Mesendoderm (in vitro differentiated cells): ENCODE measurements at regions not wholly inside any gene's neighbourhood (a gene's known extent, or its start where the extent isn't known, plus 50 kb on each side); places are given as distances from the start of the nearest gene placed in this dataset.
"Not testable (repeated sequence)": the region's sequence is repeated elsewhere in the genome, so short reads cannot be mapped to it uniquely, and the experiment has no call there.

Experiments used
- DNase-seq: peaks from one replicate; pipeline ENCODE4 v3.0.0; 2013
- H2AK5ac ChIP-seq: 2 replicates; pipeline ENCODE4 v1.6.1; 2013; ENCODE audit warnings: low read length, inconsistent platforms
- H2BK120ac ChIP-seq: 2 replicates; pipeline ENCODE4 v1.6.1; 2013; ENCODE audit warnings: low read depth, mild to moderate bottlenecking, low read length, moderate library complexity, mixed read lengths
- H2BK15ac ChIP-seq: replicated peaks from 2 replicates; pipeline ENCODE4 v1.6.1; 2013; ENCODE audit warnings: low read depth, mild to moderate bottlenecking, moderate library complexity
- H2BK5ac ChIP-seq: 2 replicates; pipeline ENCODE4 v1.6.1; 2013; ENCODE audit warnings: low read length, inconsistent platforms
- H3K18ac ChIP-seq: 2 replicates; pipeline ENCODE4 v1.6.1; 2013; ENCODE audit warnings: mild to moderate bottlenecking, low read length, mixed read lengths
- H3K23ac ChIP-seq: one replicate; pipeline ENCODE4 v1.6.1; 2013; ENCODE audit warnings: low read length
- H3K27ac ChIP-seq: 2 replicates; pipeline ENCODE4 v1.5.1; 2013; ENCODE audit warnings: low read depth, mild to moderate bottlenecking, inconsistent platforms, low read length, moderate library complexity
- H3K27me3 ChIP-seq: 2 replicates; pipeline ENCODE4 v1.6.1; 2013; ENCODE audit warnings: low read length, control low read depth, mild to moderate bottlenecking, inconsistent platforms; ENCODE audit not compliant: insufficient read depth, poor library complexity
- H3K36me3 ChIP-seq: 2 replicates; pipeline ENCODE4 v1.6.1; 2013; ENCODE audit warnings: low read length, inconsistent platforms; ENCODE audit not compliant: control insufficient read depth, insufficient read depth
- H3K4ac ChIP-seq: one replicate; pipeline ENCODE4 v1.6.1; 2013; ENCODE audit warnings: low read depth, mild to moderate bottlenecking, low read length, moderate library complexity
- H3K4me1 ChIP-seq: 2 replicates; pipeline ENCODE4 v1.6.1; 2013; ENCODE audit warnings: low read depth, low read length, inconsistent platforms; ENCODE audit not compliant: control insufficient read depth
- H3K4me2 ChIP-seq: 2 replicates; pipeline ENCODE4 v1.6.1; 2013; ENCODE audit warnings: low read length
- H3K4me3 ChIP-seq: 2 replicates; pipeline ENCODE4 v1.5.1; 2013; ENCODE audit warnings: mild to moderate bottlenecking, low read length
- H3K56ac ChIP-seq: one replicate; pipeline ENCODE4 v1.6.1; 2013; ENCODE audit warnings: low read length
- H3K79me1 ChIP-seq: 2 replicates; pipeline ENCODE4 v1.6.1; 2013; ENCODE audit warnings: low read length, inconsistent platforms
- H3K79me2 ChIP-seq: 2 replicates; pipeline ENCODE4 v1.6.1; 2013; ENCODE audit warnings: mild to moderate bottlenecking, low read length; ENCODE audit not compliant: control insufficient read depth, insufficient read depth
- H3K9ac ChIP-seq: 2 replicates; pipeline ENCODE4 v1.6.1; 2013; ENCODE audit warnings: low read length, inconsistent platforms
- H4K5ac ChIP-seq: one replicate; pipeline ENCODE4 v1.6.1; 2013; ENCODE audit warnings: low read length
- H4K8ac ChIP-seq: one replicate; pipeline ENCODE4 v1.6.1; 2013; ENCODE audit warnings: low read depth, mild to moderate bottlenecking, control low read depth, low read length, moderate library complexity
- WGBS: extraction: QIAGEN DNeasy Blood & Tissue Kit; methylation state at CpG from one replicate; pipeline ENCODE4 v1.1.7; 2013; ENCODE audit warnings: low lambda C conversion rate, missing lambda C conversion rate; ENCODE audit not compliant: insufficient coverage; ENCODE audit errors: extremely low coverage; 5-methylcytosine and 5-hydroxymethylcytosine counted together

DNA sequence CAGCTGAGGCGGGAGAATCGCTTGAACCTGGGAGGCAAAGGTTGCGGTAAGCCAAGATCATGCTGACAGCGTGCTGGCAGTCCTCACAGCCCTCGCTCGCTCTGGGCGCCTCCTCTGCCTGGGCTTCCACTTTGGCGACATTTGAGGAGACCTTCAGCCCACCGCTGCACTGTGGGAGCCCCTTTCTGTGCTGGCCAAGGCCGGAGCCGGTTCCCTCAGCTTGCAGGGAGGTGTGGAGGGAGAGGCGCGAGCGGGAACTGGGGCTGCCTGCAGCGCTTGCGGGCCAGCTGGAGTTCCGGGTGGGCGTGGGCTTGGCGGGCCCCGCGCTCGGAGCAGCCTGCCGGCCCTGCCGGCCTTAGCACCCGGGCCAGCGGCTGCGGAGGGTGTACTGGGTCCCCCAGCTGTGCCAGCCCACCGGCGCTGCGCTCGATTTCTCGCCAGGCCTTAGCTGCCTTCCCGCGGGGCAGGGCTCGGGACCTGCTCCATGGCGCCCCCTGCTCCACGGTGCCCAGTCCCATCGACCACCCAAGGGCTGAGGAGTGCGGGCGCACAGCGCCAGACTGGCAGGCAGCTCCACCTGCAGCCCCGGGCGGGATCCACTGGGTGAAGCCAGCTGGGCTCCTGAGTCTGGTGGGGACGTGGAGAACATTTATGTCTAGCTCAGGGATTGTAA, 207.2 kb downstream of the MEMO1 start:
- H4K8ac ChIP-seq, H2BK15ac ChIP-seq: not testable (repeated sequence)

DNA sequence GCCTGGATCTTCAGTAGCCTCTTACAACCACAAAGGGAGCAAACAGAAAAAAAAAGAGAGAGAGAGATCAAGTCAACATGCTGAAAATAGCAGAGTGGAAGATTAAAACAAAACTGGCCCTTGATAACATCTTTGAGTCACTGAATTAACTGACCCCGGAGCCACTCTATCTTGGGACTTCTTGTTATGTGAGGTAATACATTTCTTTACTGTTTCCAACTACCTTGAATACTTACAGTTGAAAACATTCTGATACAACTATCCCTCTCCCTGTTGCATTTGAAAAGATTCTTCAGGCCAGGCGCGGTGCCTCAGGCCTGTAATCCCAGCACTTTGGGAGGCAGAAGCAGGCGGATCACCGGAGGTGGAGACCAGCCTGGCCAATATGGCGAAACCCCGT, 208.1 kb downstream of the MEMO1 start:
- Histone ChIP-seq H2BK120ac (no peak overlapping the region), H2AK5ac (no peak overlapping the region), H3K27ac (no peak overlapping the region), H3K9ac (no peak overlapping the region), H3K36me3 (no peaks in the 10 kb centered on the region), H3K18ac (no peak overlapping the region), H2BK5ac (no peak overlapping the region), H3K4me2 (no peak overlapping the region), H3K56ac (no peak overlapping the region), H3K4me1 (no peaks in the 10 kb centered on the region), H3K4ac (no peak overlapping the region), H3K23ac (no peak overlapping the region), H2BK15ac (no peak overlapping the region), H3K79me2 (no peaks in the 10 kb centered on the region), H4K5ac (no peak overlapping the region), H3K27me3 (no peaks in the 10 kb centered on the region), H3K4me3 (no peak overlapping the region), H3K79me1 (no peaks in the 10 kb centered on the region), H4K8ac (no peak overlapping the region)
- WGBS, result no CpG with 5 or more reads among the region's 7 CpGs
- DNase-seq, result no peak

More for the DNA sequence above, 207.2 kb downstream of the MEMO1 start:
- H3K27ac ChIP-seq, H3K79me1 ChIP-seq, H3K4me1 ChIP-seq, H2AK5ac ChIP-seq, H3K36me3 ChIP-seq, H3K9ac ChIP-seq, H3K23ac ChIP-seq, H3K56ac ChIP-seq, H2BK120ac ChIP-seq, H2BK5ac ChIP-seq, H3K27me3 ChIP-seq, DNase-seq, H3K4me2 ChIP-seq, H3K4me3 ChIP-seq, H4K5ac ChIP-seq, H3K4ac ChIP-seq, H3K18ac ChIP-seq, H3K79me2 ChIP-seq: not testable (repeated sequence)
- WGBS, result no CpG with 5 or more reads among the region's 44 CpGs

DNA sequence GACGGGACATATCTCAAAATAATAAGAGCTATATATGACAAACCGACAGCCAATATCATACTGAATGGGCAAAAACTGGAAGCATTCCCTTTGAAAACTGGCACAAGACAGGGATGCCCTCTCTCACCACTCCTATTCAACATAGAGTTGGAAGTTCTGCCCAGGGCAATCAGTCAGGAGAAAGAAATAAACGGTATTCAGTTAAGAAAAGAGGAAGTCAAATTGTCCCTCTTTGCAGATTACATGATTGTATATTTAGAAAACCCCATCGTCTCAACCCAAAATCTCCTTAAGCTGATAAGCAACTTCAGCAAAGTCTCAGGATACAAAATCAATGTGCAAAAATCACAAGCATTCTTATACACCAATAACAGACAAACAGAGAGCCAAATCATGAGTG, 211.5 kb downstream of the MEMO1 start:
- not testable (repeated sequence) for H3K36me3 ChIP-seq

DNA sequence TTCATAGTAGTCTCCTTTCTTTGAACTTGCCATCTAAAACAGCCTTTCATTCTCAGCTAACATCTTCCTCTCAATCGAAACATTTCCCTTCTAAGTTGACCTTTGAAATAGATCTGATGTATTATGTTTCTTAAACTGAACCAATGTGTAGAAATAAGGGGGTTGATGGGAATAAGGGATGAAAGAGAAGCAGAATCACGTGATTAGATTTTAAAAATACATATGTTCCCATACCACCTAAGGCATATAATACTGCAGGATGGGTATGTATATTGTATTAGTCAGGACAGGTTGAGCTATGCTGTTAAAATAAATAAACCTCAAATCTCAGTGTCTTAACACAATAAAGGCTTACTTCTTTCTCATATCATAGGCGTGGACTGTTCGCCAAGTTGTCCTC, 207.5 kb upstream of the SRD5A2 start:
- no peak overlapping the region for H3K9ac ChIP-seq
- no peak overlapping the region for H3K27ac ChIP-seq
- H3K4me1 ChIP-seq, result no peaks in the 10 kb centered on the region
- H4K5ac ChIP-seq, result no peak overlapping the region
- no peak overlapping the region for H2BK120ac ChIP-seq
- H3K4ac ChIP-seq, result no peak overlapping the region
- no peak overlapping the region for H3K18ac ChIP-seq
- H3K23ac ChIP-seq, result no peak overlapping the region
- H2AK5ac ChIP-seq, result no peak overlapping the region
- no peaks in the 10 kb centered on the region for H3K79me1 ChIP-seq
- H3K56ac ChIP-seq, result no peak overlapping the region
- H4K8ac ChIP-seq, result no peak overlapping the region
- no peaks in the 10 kb centered on the region for H3K36me3 ChIP-seq
- H2BK15ac ChIP-seq, result no peak overlapping the region
- H3K4me3 ChIP-seq, result no peak overlapping the region
- WGBS, result no CpG with 5 or more reads among the region's 4 CpGs
- no peak for DNase-seq
- H2BK5ac ChIP-seq, result no peak overlapping the region
- no peaks in the 10 kb centered on the region for H3K27me3 ChIP-seq
- H3K4me2 ChIP-seq, result no peak overlapping the region
- no peaks in the 10 kb centered on the region for H3K79me2 ChIP-seq

More for the DNA sequence above, 211.5 kb downstream of the MEMO1 start:
- not testable (repeated sequence) for H3K4ac ChIP-seq, H3K56ac ChIP-seq, H3K9ac ChIP-seq, H2BK120ac ChIP-seq, H3K4me2 ChIP-seq, DNase-seq, H3K79me2 ChIP-seq, H3K27ac ChIP-seq, H3K4me3 ChIP-seq, H2BK5ac ChIP-seq, H3K79me1 ChIP-seq, H2AK5ac ChIP-seq, H3K23ac ChIP-seq, H3K4me1 ChIP-seq, H4K8ac ChIP-seq, H2BK15ac ChIP-seq, H3K27me3 ChIP-seq, H4K5ac ChIP-seq, H3K18ac ChIP-seq
- no CpG with 5 or more reads among the region's 4 CpGs for WGBS

DNA sequence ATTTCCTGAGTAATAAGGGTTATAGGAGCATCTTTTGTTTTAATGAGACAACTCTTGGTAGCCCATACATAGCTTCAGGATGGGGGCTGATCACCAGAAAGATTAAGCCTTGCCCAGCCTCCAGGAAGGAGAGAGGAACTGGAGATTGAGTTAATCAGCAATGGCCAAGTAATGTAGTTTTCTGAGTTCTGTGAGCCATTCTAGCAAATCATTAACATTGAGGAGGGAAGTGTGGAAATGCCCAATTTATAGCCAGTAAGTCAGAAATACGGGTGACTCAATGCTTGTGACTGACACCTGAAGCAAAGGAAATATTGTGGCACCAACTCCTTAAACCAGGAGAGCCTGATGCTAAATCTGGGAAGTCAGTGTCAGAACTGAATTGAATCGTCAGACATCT, 205.1 kb upstream of the SRD5A2 start:
- Histone ChIP-seq H3K79me2 (no peaks in the 10 kb centered on the region), H3K18ac (no peak overlapping the region), H2BK120ac (no peak overlapping the region), H3K79me1 (no peaks in the 10 kb centered on the region), H3K4me1 (no peaks in the 10 kb centered on the region), H3K27me3 (no peaks in the 10 kb centered on the region), H2AK5ac (no peak overlapping the region), H3K36me3 (no peaks in the 10 kb centered on the region), H3K9ac (no peak overlapping the region), H4K8ac (no peak overlapping the region), H4K5ac (no peak overlapping the region), H3K4me3 (no peak overlapping the region), H2BK15ac (no peak overlapping the region), H3K4me2 (no peak overlapping the region), H3K56ac (no peak overlapping the region), H2BK5ac (no peak overlapping the region), H3K23ac (no peak overlapping the region), H3K27ac (no peak overlapping the region), H3K4ac (no peak overlapping the region)
- WGBS, result no CpG with 5 or more reads among the region's 2 CpGs
- no peak for DNase-seq

DNA sequence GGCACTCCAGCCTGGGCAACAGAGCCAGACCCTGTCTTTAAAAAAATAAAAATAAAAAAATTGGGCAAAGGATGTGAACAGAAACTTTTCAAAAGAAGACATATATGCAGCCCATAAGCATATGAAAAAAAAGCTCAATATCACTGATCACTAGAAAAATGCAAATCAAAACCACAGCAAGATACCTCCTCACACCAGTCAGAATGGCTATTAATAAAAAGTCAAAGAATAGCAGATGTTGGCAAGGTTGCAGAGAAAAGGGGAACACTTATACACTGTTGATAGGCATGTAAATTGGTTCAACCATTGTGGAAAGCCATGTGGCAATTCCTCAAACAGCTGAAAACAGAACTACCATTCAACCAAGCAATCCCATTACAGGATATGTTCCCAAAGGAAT, 204.1 kb upstream of the SRD5A2 start:
- Histone ChIP-seq H3K9ac (no peak overlapping the region), H3K56ac (no peak overlapping the region), H3K23ac (no peak overlapping the region), H3K27me3 (no peaks in the 10 kb centered on the region), H4K5ac (no peak overlapping the region), H3K18ac (no peak overlapping the region), H4K8ac (no peak overlapping the region), H3K4me3 (no peak overlapping the region), H2BK5ac (no peak overlapping the region), H3K79me2 (no peaks in the 10 kb centered on the region), H3K27ac (no peak overlapping the region), H3K4ac (no peak overlapping the region), H3K79me1 (no peaks in the 10 kb centered on the region), H3K4me2 (no peak overlapping the region), H2AK5ac (no peak overlapping the region), H3K4me1 (no peaks in the 10 kb centered on the region), H3K36me3 (no peaks in the 10 kb centered on the region), H2BK120ac (no peak overlapping the region), H2BK15ac (no peak overlapping the region)
- no peak for DNase-seq
